Naive thymus-derived CD4-positive, alpha-beta T cell (primary cell): ENCODE measurements at regions not wholly inside any gene's neighbourhood (a gene's known extent, or its start where the extent isn't known, plus 50 kb on each side); places are given as distances from the start of the nearest gene placed in this dataset.

Experiments
- ATAC-seq: fragments of 150-1000 bp; cut with Tn5 transposase; 2 replicates; pipeline ENCODE4 v1.10.0; 2021; ENCODE audit warnings: mild to moderate bottlenecking, moderate library complexity
- CTCF ChIA-PET: fragments of 350-600 bp; sonication (Branson Sonifier 250); formaldehyde crosslinking; loops from one replicate; lab custom pipeline; 2021; ENCODE audit warnings: antibody characterized with exemption; lab: Charles Lee
- POLR2A ChIA-PET: fragments of 350-600 bp; sonication (Branson Sonifier 250); formaldehyde crosslinking; loops from one replicate; lab custom pipeline; 2021; ENCODE audit warnings: antibody characterized with exemption, inconsistent platforms; lab: Charles Lee
- DNase-seq, 9 donors: peaks; one replicate each; pipeline versions ENCODE4 v3.0.0 to v3.0.0-alpha.2; 2020 to 2022; ENCODE audit warnings: mixed read lengths in 1 of 9
- H3K27ac ChIP-seq: one replicate; pipeline ENCODE4 v1.7.0; 2013; ENCODE audit warnings: mild to moderate bottlenecking, low read depth, low read length, moderate library complexity
- H3K27me3 ChIP-seq, 2 donors: one replicate each; pipeline ENCODE4 v1.7.0; 2013; ENCODE audit warnings: low read length in 2 of 2, mild to moderate bottlenecking in 2 of 2, moderate library complexity in 2 of 2; ENCODE audit not compliant: control insufficient read depth in 2 of 2, insufficient read depth in 2 of 2
- H3K36me3 ChIP-seq, 3 experiments: 1 replicate in 2 of 3; 2 replicates in 1 of 3; pipeline ENCODE4 v1.7.0; 2013; ENCODE audit warnings: low read length in 3 of 3, mild to moderate bottlenecking in 3 of 3, moderate library complexity in 1 of 3; ENCODE audit not compliant: insufficient read depth in 3 of 3, control insufficient read depth in 2 of 3
- H3K4me1 ChIP-seq, 2 donors: one replicate each; pipeline ENCODE4 v1.7.0; 2013; ENCODE audit warnings: low read length in 2 of 2, mild to moderate bottlenecking in 2 of 2, moderate library complexity in 1 of 2; ENCODE audit not compliant: control insufficient read depth in 2 of 2, insufficient read depth in 2 of 2
- H3K4me3 ChIP-seq: 2 replicates; pipeline ENCODE4 v1.7.0; 2013; ENCODE audit warnings: mild to moderate bottlenecking, low read length
- H3K9me3 ChIP-seq, 3 experiments: 1 replicate in 2 of 3; 2 replicates in 1 of 3; pipeline ENCODE4 v1.7.0; 2013; ENCODE audit warnings: low read length in 3 of 3; ENCODE audit not compliant: control insufficient read depth in 2 of 3
- H3K27ac Mint-ChIP-seq, 9 donors: one replicate each; pipeline ENCODE4 v1.8.0; 2020 to 2022; ENCODE audit warnings: mixed read lengths in 9 of 9, mild to moderate bottlenecking in 8 of 9, moderate library complexity in 5 of 9, inconsistent platforms in 2 of 9
- H3K27me3 Mint-ChIP-seq, 5 donors: one replicate each; pipeline ENCODE4 v1.8.0; 2021 to 2022; ENCODE audit warnings: mixed read lengths in 5 of 5, mild to moderate bottlenecking in 1 of 5
- H3K36me3 Mint-ChIP-seq, 5 donors: one replicate each; pipeline ENCODE4 v1.8.0; 2020 to 2022; ENCODE audit warnings: mixed read lengths in 5 of 5, mild to moderate bottlenecking in 3 of 5, inconsistent platforms in 1 of 5
- H3K4me1 Mint-ChIP-seq, 7 donors: one replicate each; pipeline ENCODE4 v1.8.0; 2020 to 2022; ENCODE audit warnings: mixed read lengths in 7 of 7, mild to moderate bottlenecking in 3 of 7, inconsistent platforms in 1 of 7
- H3K4me3 Mint-ChIP-seq, 10 donors: one replicate each; pipeline ENCODE4 v1.8.0; 2020 to 2022; ENCODE audit warnings: mild to moderate bottlenecking in 10 of 10, mixed read lengths in 10 of 10, moderate library complexity in 6 of 10, inconsistent platforms in 2 of 10
- H3K9me3 Mint-ChIP-seq, 11 donors: one replicate each; pipeline ENCODE4 v1.8.0; 2020 to 2022; ENCODE audit warnings: mixed read lengths in 11 of 11, mild to moderate bottlenecking in 4 of 11, inconsistent platforms in 1 of 11, moderate library complexity in 1 of 11
- intact Hi-C, 2 donors: fragments of 100-400 bp; cut with micrococcal nuclease; formaldehyde crosslinking; loops; one replicate each; pipeline ENCODE4 v1.15.1; 2023

GRCh38 chr5:90168399-90168798 lies 241.2 kb downstream of the CETN3 start:
- H3K27ac Mint-ChIP-seq = no peak overlapping the region
- Histone ChIP-seq H3K4me1 (no peaks in the 10 kb centered on the region), H3K27ac (no peak overlapping the region), H3K36me3 (no peaks in the 10 kb centered on the region), H3K9me3 (no peaks in the 10 kb centered on the region), H3K27me3 (no peaks in the 10 kb centered on the region), H3K4me3 (no peak overlapping the region)
- DNase-seq (no peak), ATAC-seq (peak; percentile 34)
- ChIA-PET CTCF (no interaction called here), POLR2A (no interaction called here)
- no peak overlapping the region for H3K4me3 Mint-ChIP-seq
- peaks cover 0 to 6% (median 4%) of the 10 kb centered on the region in 5 donors for H3K27me3 Mint-ChIP-seq
- H3K9me3 Mint-ChIP-seq = peaks cover 0 to 5% (median 0%) of the 10 kb centered on the region in 11 donors
- no peaks in the 10 kb centered on the region for H3K36me3 Mint-ChIP-seq
- no peaks in the 10 kb centered on the region for H3K4me1 Mint-ChIP-seq
- intact Hi-C loops = no loop called here

GRCh38 chr5:90166816-90167215 lies 242.7 kb downstream of the CETN3 start:
- peaks cover 0 to 6% (median 0%) of the 10 kb centered on the region in 5 donors for H3K27me3 Mint-ChIP-seq
- no peaks in the 10 kb centered on the region for H3K4me1 Mint-ChIP-seq
- no peak overlapping the region for H3K27ac ChIP-seq
- ChIA-PET POLR2A (no interaction called here), CTCF (no interaction called here)
- H3K36me3 Mint-ChIP-seq = no peaks in the 10 kb centered on the region
- H3K27ac Mint-ChIP-seq = no peak overlapping the region
- H3K9me3 Mint-ChIP-seq = peaks cover 0 to 4% (median 0%) of the 10 kb centered on the region in 11 donors
- intact Hi-C loops = no loop called here
- H3K4me3 Mint-ChIP-seq = no peak overlapping the region
- no peaks in the 10 kb centered on the region for H3K4me1 ChIP-seq
- no peaks in the 10 kb centered on the region for H3K9me3 ChIP-seq
- ATAC-seq (no peak), DNase-seq (no peak)
- H3K27me3 ChIP-seq = no peaks in the 10 kb centered on the region
- no peak overlapping the region for H3K4me3 ChIP-seq
- no peaks in the 10 kb centered on the region for H3K36me3 ChIP-seq

DNA sequence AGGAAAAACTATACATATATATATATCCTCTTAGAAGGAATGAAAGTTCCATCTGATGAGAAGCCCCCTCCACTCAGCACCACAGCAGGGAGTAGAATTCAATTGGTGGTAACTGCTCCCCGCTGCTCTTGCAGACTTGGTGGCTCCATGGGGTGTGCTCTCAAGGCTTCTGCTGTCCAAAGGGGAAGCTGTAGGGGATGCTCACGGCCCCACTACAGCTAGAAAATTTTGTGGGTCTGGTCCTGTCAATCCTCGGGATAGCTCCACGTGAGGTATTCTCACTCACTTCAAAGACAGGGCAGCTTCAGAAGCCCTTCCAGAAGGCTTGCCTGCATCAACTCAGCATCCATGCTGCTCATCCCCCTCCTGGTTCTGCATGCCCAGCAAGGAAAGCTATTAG lies 247.2 kb downstream of the CETN3 start:
- no peak overlapping the region for H3K4me3 ChIP-seq
- H3K4me1 ChIP-seq = no peaks in the 10 kb centered on the region
- ATAC-seq = no peak
- no peaks in the 10 kb centered on the region for H3K9me3 ChIP-seq
- Mint-ChIP-seq H3K4me3 (no peak overlapping the region), H3K36me3 (no peaks in the 10 kb centered on the region), H3K27ac (no peak overlapping the region), H3K4me1 (no peaks in the 10 kb centered on the region), H3K27me3 (peaks cover 0 to 11% (median 4%) of the 10 kb centered on the region in 5 donors), H3K9me3 (peaks cover 0 to 3% (median 0%) of the 10 kb centered on the region in 11 donors)
- intact Hi-C loops = no loop called here
- H3K27me3 ChIP-seq = no peaks in the 10 kb centered on the region
- H3K36me3 ChIP-seq = no peaks in the 10 kb centered on the region
- DNase-seq = no peak
- ChIA-PET POLR2A (no interaction called here), CTCF (no interaction called here)
- H3K27ac ChIP-seq = no peak overlapping the region

- POLR2A ChIA-PET = no interaction called here
- Mint-ChIP-seq H3K9me3 (peaks cover 0 to 3% (median 0%) of the 10 kb centered on the region in 11 donors), H3K27ac (no peak overlapping the region), H3K4me3 (no peak overlapping the region), H3K4me1 (no peaks in the 10 kb centered on the region), H3K36me3 (no peaks in the 10 kb centered on the region), H3K27me3 (peaks cover 0 to 9% (median 4%) of the 10 kb centered on the region in 5 donors)
- no peak overlapping the region for H3K4me3 ChIP-seq
- DNase-seq (no peak), ATAC-seq (peak; percentile 26)
- H3K9me3 ChIP-seq = no peaks in the 10 kb centered on the region
- H3K27me3 ChIP-seq = no peaks in the 10 kb centered on the region
- H3K36me3 ChIP-seq = no peaks in the 10 kb centered on the region
- no peak overlapping the region for H3K27ac ChIP-seq
- no peaks in the 10 kb centered on the region for H3K4me1 ChIP-seq
- intact Hi-C loops = no loop called here
- CTCF ChIA-PET = no interaction called here
Measured at GRCh38 chr5:90161414-90161813, 248.1 kb downstream of the CETN3 start.

- Histone ChIP-seq H3K4me3 (no peak overlapping the region), H3K27me3 (no peaks in the 10 kb centered on the region), H3K27ac (no peak overlapping the region), H3K4me1 (no peaks in the 10 kb centered on the region), H3K9me3 (no peaks in the 10 kb centered on the region), H3K36me3 (no peaks in the 10 kb centered on the region)
- no peak for ATAC-seq
- no peak overlapping the region for H3K4me3 Mint-ChIP-seq
- peaks cover 0 to 5% (median 3%) of the 10 kb centered on the region in 5 donors for H3K27me3 Mint-ChIP-seq
- H3K36me3 Mint-ChIP-seq = no peaks in the 10 kb centered on the region
- no peaks in the 10 kb centered on the region for H3K4me1 Mint-ChIP-seq
- ChIA-PET CTCF (no interaction called here), POLR2A (no interaction called here)
- peaks cover 0 to 16% (median 0%) of the 10 kb centered on the region in 11 donors for H3K9me3 Mint-ChIP-seq
- no peak overlapping the region for H3K27ac Mint-ChIP-seq
- DNase-seq = no peak
- intact Hi-C loops = no loop called here
Measured at GRCh38 chr5:90158131-90158530, 251.4 kb downstream of the CETN3 start.

DNA sequence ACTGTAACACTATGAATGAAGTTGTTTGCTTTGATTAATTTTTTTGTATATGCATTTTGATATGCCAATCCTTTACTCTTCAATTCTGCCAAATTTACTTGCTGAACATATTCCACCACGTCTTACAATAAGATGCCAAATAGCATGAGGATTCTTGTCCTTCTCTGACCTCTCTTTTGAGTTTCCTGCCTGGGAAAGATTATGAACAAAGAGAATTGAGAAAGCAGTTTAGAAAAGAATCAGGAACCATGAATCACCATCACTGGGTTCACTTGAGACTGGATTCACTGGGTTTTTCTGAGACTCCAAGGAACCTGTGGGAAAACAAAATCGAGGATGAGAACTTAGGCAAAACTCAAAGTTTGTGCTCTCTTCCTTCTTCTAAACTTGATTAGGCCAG lies 256.5 kb downstream of the CETN3 start:
- DNase-seq (no peak), ATAC-seq (no peak)
- Mint-ChIP-seq H3K9me3 (peaks cover 0 to 22% (median 6%) of the 10 kb centered on the region in 11 donors), H3K27ac (no peak overlapping the region), H3K27me3 (peaks cover 0 to 4% (median 3%) of the 10 kb centered on the region in 5 donors), H3K36me3 (peaks cover 0 to 2% (median 0%) of the 10 kb centered on the region in 5 donors), H3K4me1 (no peaks in the 10 kb centered on the region), H3K4me3 (no peak overlapping the region)
- no peaks in the 10 kb centered on the region for H3K36me3 ChIP-seq
- POLR2A ChIA-PET = no interaction called here
- H3K4me3 ChIP-seq = no peak overlapping the region
- H3K4me1 ChIP-seq = no peaks in the 10 kb centered on the region
- H3K9me3 ChIP-seq = no peaks in the 10 kb centered on the region
- intact Hi-C loops = no loop called here
- CTCF ChIA-PET = no interaction called here
- H3K27ac ChIP-seq = no peak overlapping the region
- no peaks in the 10 kb centered on the region for H3K27me3 ChIP-seq

DNA sequence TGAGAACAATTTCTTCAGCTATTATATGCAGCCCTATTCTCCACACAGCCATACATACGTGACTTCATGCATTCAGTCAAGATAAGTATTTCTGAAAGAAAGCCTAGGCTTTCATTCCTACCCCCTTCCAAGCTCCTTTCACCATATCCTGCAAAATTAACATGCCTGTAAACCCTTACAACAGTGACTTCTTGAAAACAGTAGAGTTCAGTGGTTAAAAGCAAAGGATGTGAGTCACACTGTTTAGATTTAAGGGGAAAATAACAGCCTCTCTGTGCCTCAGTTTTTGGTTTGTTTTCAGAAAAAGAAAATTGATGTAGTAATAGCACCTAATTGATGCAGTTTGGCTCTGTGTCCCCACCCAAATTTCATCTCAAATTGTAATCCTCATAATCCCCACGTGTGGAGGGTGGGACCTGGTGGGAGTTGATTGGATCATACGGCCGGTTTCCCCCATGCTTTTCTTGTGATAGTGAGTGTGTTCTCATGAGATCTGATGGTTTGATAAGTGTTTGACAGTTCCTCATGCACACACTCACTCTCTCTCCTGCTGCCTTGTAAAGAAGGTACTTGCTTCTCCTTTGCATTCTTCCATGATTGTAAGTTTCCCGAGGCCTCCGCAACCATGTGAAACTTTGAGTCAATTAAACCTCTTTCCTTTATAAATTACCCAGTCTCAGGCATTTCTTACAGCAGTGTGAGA lies 264.8 kb downstream of the CETN3 start:
- DNase-seq (no peak), ATAC-seq (no peak)
- no peaks in the 10 kb centered on the region for H3K36me3 ChIP-seq
- no peak overlapping the region for H3K27ac Mint-ChIP-seq
- no peaks in the 10 kb centered on the region for H3K9me3 ChIP-seq
- CTCF ChIA-PET = no interaction called here
- no peaks in the 10 kb centered on the region for H3K4me1 Mint-ChIP-seq
- H3K4me3 Mint-ChIP-seq = no peak overlapping the region
- peaks cover 0 to 5% (median 0%) of the 10 kb centered on the region in 5 donors for H3K36me3 Mint-ChIP-seq
- POLR2A ChIA-PET = no interaction called here
- H3K9me3 Mint-ChIP-seq = peaks cover 0 to 11% (median 4%) of the 10 kb centered on the region in 11 donors
- H3K4me3 ChIP-seq = no peak overlapping the region
- no peak overlapping the region for H3K27ac ChIP-seq
- no peaks in the 10 kb centered on the region for H3K4me1 ChIP-seq
- H3K27me3 ChIP-seq = no peaks in the 10 kb centered on the region
- intact Hi-C loops = no loop called here
- no peaks in the 10 kb centered on the region for H3K27me3 Mint-ChIP-seq
